GM18951 (cell line): ENCODE measurements at regions not wholly inside any gene's neighbourhood (a gene's known extent, or its start where the extent isn't known, plus 50 kb on each side); places are given as distances from the start of the nearest gene placed in this dataset.

Source experiments
- POLR2A ChIP-seq: IDR thresholded peaks from 4 replicates; pipeline ENCODE4 v1.6.1; 2011; ENCODE audit warnings: mild to moderate bottlenecking; ENCODE audit not compliant: insufficient read length, insufficient read depth; ENCODE audit errors: extremely low read depth
- in situ Hi-C: fragments of 300-500 bp; cut with MboI; formaldehyde crosslinking; loops from one replicate; pipeline ENCODE4 v1.12.0; 2022; ENCODE audit warnings: low sequenced_read_pairs, mixed read lengths, inconsistent platforms; ENCODE audit not compliant: unreplicated experiment

GRCh38 chr4:20504146-20504545, 196.1 kb upstream of the PACRGL start:
- in situ Hi-C loops = no loop called here
- no peak for TF ChIP-seq POLR2A

- no peak for TF ChIP-seq POLR2A
- in situ Hi-C loops = no loop called here
Measured at GRCh38 chr4:20505927-20506326, 194.3 kb upstream of the PACRGL start.

- in situ Hi-C loops = no loop called here
- TF ChIP-seq POLR2A = no peak
Measured at GRCh38 chr4:20506827-20507226, 193.4 kb upstream of the PACRGL start.

GRCh38 chr4:20509315-20509714, 190.9 kb upstream of the PACRGL start:
- in situ Hi-C loops = no loop called here
- TF ChIP-seq POLR2A = no peak

- in situ Hi-C loops = no loop called here
- no peak for TF ChIP-seq POLR2A
Measured at GRCh38 chr4:20512033-20512792, 188.0 kb upstream of the PACRGL start.

- in situ Hi-C loops = no loop called here
- TF ChIP-seq POLR2A = no peak
Measured at GRCh38 chr4:20512985-20513384, 187.3 kb upstream of the PACRGL start.

- in situ Hi-C loops = no loop called here
- no peak for TF ChIP-seq POLR2A
Measured at GRCh38 chr4:20520901-20521300, 179.4 kb upstream of the PACRGL start.

- no peak for TF ChIP-seq POLR2A
- in situ Hi-C loops = no loop called here
Measured at GRCh38 chr4:20528508-20528907, 171.8 kb upstream of the PACRGL start.

- in situ Hi-C loops = no loop called here
- TF ChIP-seq POLR2A = no peak
Measured at GRCh38 chr4:20529691-20530090, 170.6 kb upstream of the PACRGL start.

- TF ChIP-seq POLR2A = no peak
- in situ Hi-C loops = no loop called here
Measured at GRCh38 chr4:20532116-20532790, 168.0 kb upstream of the PACRGL start.

- in situ Hi-C loops = no loop called here
- no peak for TF ChIP-seq POLR2A
Measured at GRCh38 chr4:20532871-20533870, 167.1 kb upstream of the PACRGL start.

- in situ Hi-C loops = no loop called here
Measured at GRCh38 chr4:20538905-20539304, 161.4 kb upstream of the PACRGL start.

GRCh38 chr4:20543131-20543530, 157.1 kb upstream of the PACRGL start:
- in situ Hi-C loops = no loop called here
- no peak for TF ChIP-seq POLR2A

More at GRCh38 chr4:20538905-20539304, 161.4 kb upstream of the PACRGL start:
- TF ChIP-seq POLR2A = no peak
